BJ (cell line): ENCODE measurements at regions not wholly inside any gene's neighbourhood (a gene's known extent, or its start where the extent isn't known, plus 50 kb on each side); places are given as distances from the start of the nearest gene placed in this dataset.
"Not testable (repeated sequence)": the region's sequence is repeated elsewhere in the genome, so short reads cannot be mapped to it uniquely, and the experiment has no call there.

Experiments
- CTCF ChIA-PET: fragments of 350-600 bp; formaldehyde crosslinking; extraction: SDS; loops from one replicate; lab custom pipeline; 2021; ENCODE audit warnings: antibody characterized with exemption, inconsistent platforms; lab: Yijun Ruan, JAX
- POLR2A ChIA-PET: fragments of 300-600 bp; sonication (Branson Sonifier 250); formaldehyde crosslinking; extraction: SDS; loops from one replicate; lab custom pipeline; 2021; ENCODE audit warnings: antibody characterized with exemption; lab: Charles Lee
- DNase-seq: peaks from one replicate; pipeline ENCODE4 v3.0.0-alpha.2; 2011; ENCODE audit warnings: low read depth
- H3K27me3 ChIP-seq: 2 replicates; pipeline ENCODE4 v1.6.0; 2011; ENCODE audit warnings: low read length; ENCODE audit not compliant: control insufficient read depth, insufficient read depth
- H3K36me3 ChIP-seq: 2 replicates; pipeline ENCODE4 v1.5.1; 2011; ENCODE audit warnings: low read length; ENCODE audit not compliant: control insufficient read depth, insufficient read depth
- H3K4me3 ChIP-seq: 2 replicates; pipeline ENCODE4 v1.5.1; 2011; ENCODE audit warnings: low read depth, mild to moderate bottlenecking, control low read depth, low read length
- CTCF ChIP-seq: IDR thresholded peaks from 2 replicates; pipeline ENCODE4 v1.5.1; 2011; ENCODE audit warnings: low read depth, mild to moderate bottlenecking, control low read depth, inconsistent platforms, low read length, moderate library complexity; ENCODE audit not compliant: insufficient read depth

- ChIA-PET POLR2A (no interaction called here), CTCF (interaction anchor here (0.6 to 7.3 kb wide), 28 partner anchors 8 to 349 kb away, joined by 3 to 48 read pairs (median 5); no protein-coding TSS in a partner anchor)
- H3K27me3 ChIP-seq: peaks cover 2% of the 10 kb centered on the region
- TF ChIP-seq CTCF: peak; percentile 83
- H3K36me3 ChIP-seq: no peaks in the 10 kb centered on the region
- DNase-seq: no peak
- H3K4me3 ChIP-seq: no peak overlapping the region
Measured at GRCh38 chr7:142516038-142516501, 233.2 kb upstream of the PRSS1 start.

- H3K27me3 ChIP-seq, DNase-seq, H3K4me3 ChIP-seq, POLR2A ChIA-PET, H3K36me3 ChIP-seq: not testable (repeated sequence)
- CTCF ChIA-PET: interaction anchor here (1.0 to 5.3 kb wide), 5 partner anchors 18 to 299 kb away, joined by 5 to 40 read pairs (median 13); no protein-coding TSS in a partner anchor
Measured at GRCh38 chr7:142514716-142515115, 234.6 kb upstream of the PRSS1 start.

- Histone ChIP-seq H3K27me3 (peaks cover 4% of the 10 kb centered on the region), H3K36me3 (no peaks in the 10 kb centered on the region), H3K4me3 (no peak overlapping the region)
- ChIA-PET CTCF (interaction anchor here (0.9 to 4.7 kb wide), 10 partner anchors 11 to 298 kb away, joined by 3 to 40 read pairs (median 5); no protein-coding TSS in a partner anchor), POLR2A (no interaction called here)
- no peak for TF ChIP-seq CTCF
- DNase-seq: no peak
Measured at GRCh38 chr7:142513178-142513955, 235.9 kb upstream of the PRSS1 start.

- no peak for DNase-seq
- ChIA-PET CTCF (interaction anchor here (0.6 kb wide), 3 partner anchors 15 to 51 kb away, joined by 3 to 4 read pairs (median 3); no protein-coding TSS in a partner anchor), POLR2A (no interaction called here)
- Histone ChIP-seq H3K27me3 (peaks cover 4% of the 10 kb centered on the region), H3K36me3 (no peaks in the 10 kb centered on the region), H3K4me3 (no peak overlapping the region)
- no peak for TF ChIP-seq CTCF
Measured at GRCh38 chr7:142511801-142512200, 237.5 kb upstream of the PRSS1 start.

- ChIA-PET CTCF (interaction anchor here (0.6 to 2.7 kb wide), 3 partner anchors 10 to 44 kb away, joined by 3 to 8 read pairs (median 4); no protein-coding TSS in a partner anchor), POLR2A (no interaction called here)
Measured at GRCh38 chr7:142511374-142511773, 237.9 kb upstream of the PRSS1 start.

GRCh38 chr7:142509235-142509634 is 240.0 kb upstream of the PRSS1 start:
- H3K36me3 ChIP-seq, POLR2A ChIA-PET, H3K4me3 ChIP-seq, DNase-seq: not testable (repeated sequence)
- CTCF ChIA-PET: interaction anchor here (0.5 to 17.2 kb wide), 5 partner anchors 9 to 706 kb away, joined by 3 to 236 read pairs (median 8); no protein-coding TSS in a partner anchor
- peaks cover 15% of the 10 kb centered on the region for H3K27me3 ChIP-seq

More at GRCh38 chr7:142511374-142511773, 237.9 kb upstream of the PRSS1 start:
- Histone ChIP-seq H3K36me3 (no peaks in the 10 kb centered on the region), H3K27me3 (peaks cover 3% of the 10 kb centered on the region), H3K4me3 (no peak overlapping the region)
- TF ChIP-seq CTCF: no peak
- no peak for DNase-seq
